HL-60 (cell line): ENCODE measurements at regions not wholly inside any gene's neighbourhood (a gene's known extent, or its start where the extent isn't known, plus 50 kb on each side); places are given as distances from the start of the nearest gene placed in this dataset.

Source experiments
- DNase-seq, 2 experiments: peaks; one replicate each; pipeline ENCODE4 v3.0.0-alpha.2; 2010 to 2020; ENCODE audit warnings: low read depth in 1 of 2, low spot score in 1 of 2
- H3K27ac ChIP-seq: fragments of 250-450 bp; sonication (Bioruptor Pico); replicated peaks from 2 replicates; pipeline ENCODE4 v1.5.1; 2020; ENCODE audit warnings: mild to moderate bottlenecking, moderate library complexity
- H3K27me3 ChIP-seq: fragments of 250-450 bp; sonication (Bioruptor Pico); 2 replicates; pipeline ENCODE4 v1.5.1; 2021; ENCODE audit warnings: mild to moderate bottlenecking, moderate library complexity; ENCODE audit not compliant: insufficient read depth, poor library complexity, severe bottlenecking
- H3K4me3 ChIP-seq: replicated peaks from 2 replicates; pipeline ENCODE4 v1.5.1; 2011; ENCODE audit warnings: mild to moderate bottlenecking, control low read depth, low read length; ENCODE audit not compliant: insufficient read depth
- CTCF ChIP-seq: IDR thresholded peaks from one replicate; pipeline ENCODE4 v1.5.1; 2011; ENCODE audit warnings: low read length, control low read depth, inconsistent platforms; ENCODE audit not compliant: insufficient read depth
- GABPA ChIP-seq: IDR thresholded peaks from 2 replicates; pipeline ENCODE4 v1.6.1; 2012; ENCODE audit warnings: low read depth
- POLR2AphosphoS5 ChIP-seq: IDR thresholded peaks from 2 replicates; pipeline ENCODE4 v1.6.1; 2012; ENCODE audit warnings: low read depth
- REST ChIP-seq: IDR thresholded peaks from 2 replicates; pipeline ENCODE4 v1.6.1; 2012; ENCODE audit warnings: low read depth; ENCODE audit not compliant: insufficient replicate concordance
- SPI1 ChIP-seq: IDR thresholded peaks from 2 replicates; pipeline ENCODE4 v1.6.1; 2012; ENCODE audit warnings: low read depth, mild to moderate bottlenecking, borderline replicate concordance

DNA sequence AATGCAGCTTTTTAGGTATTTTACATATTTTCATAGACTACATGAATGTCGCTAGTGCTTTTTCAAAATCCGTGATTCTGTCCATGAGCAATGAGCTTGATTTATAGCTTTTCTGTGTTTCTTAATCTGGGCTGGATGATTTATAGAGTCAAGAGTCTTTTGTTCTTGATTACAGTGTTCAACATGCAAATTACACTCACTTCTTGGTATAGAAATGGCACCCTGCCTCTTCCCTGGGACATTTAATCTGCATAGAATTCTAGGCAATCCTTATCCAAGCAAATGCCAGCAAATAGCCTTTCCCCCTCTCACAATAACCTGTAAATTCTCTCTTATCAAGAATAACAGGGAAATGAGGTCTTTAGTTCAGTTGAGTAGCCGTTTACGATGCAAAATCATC is 246.2 kb upstream of the SEMA3C start:
- no peak for DNase-seq
- H3K4me3 ChIP-seq, result no peak overlapping the region
- TF ChIP-seq GABPA (no peak), CTCF (no peak), POLR2AphosphoS5 (no peak), SPI1 (no peak), REST (no peak)
- H3K27ac ChIP-seq, result no peak overlapping the region
- no peaks in the 10 kb centered on the region for H3K27me3 ChIP-seq

- no peak overlapping the region for H3K4me3 ChIP-seq
- no peak for TF ChIP-seq POLR2AphosphoS5
- TF ChIP-seq GABPA, result no peak
- TF ChIP-seq CTCF, result no peak
- TF ChIP-seq REST, result no peak
- no peak for TF ChIP-seq SPI1
- no peak for DNase-seq
- H3K27ac ChIP-seq, result no peak overlapping the region
- H3K27me3 ChIP-seq, result no peaks in the 10 kb centered on the region
These were observed 244.1 kb upstream of the SEMA3C start for GRCh38 chr7:81162771-81163525.

DNA sequence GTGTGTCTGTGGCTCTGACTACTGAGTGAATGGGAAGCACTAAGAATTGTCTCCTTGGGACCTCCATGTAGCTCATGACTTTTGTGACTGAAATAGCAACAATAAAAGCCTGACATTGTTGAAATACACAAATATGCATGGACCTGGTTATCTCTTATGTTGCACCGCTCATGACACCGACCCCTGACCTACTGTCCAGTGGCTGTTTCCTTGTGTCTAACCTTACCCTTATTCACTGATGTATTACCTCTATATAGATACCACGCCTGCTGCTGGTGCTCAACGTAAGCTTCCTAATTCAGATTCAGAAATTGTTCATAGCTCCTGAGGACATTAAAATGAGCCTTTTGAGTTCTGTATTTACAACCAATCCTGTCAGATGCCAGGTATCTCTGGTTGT is 243.4 kb upstream of the SEMA3C start:
- Histone ChIP-seq H3K4me3 (no peak overlapping the region), H3K27me3 (no peaks in the 10 kb centered on the region), H3K27ac (no peak overlapping the region)
- DNase-seq, result no peak
- TF ChIP-seq SPI1 (no peak), POLR2AphosphoS5 (no peak), REST (no peak), GABPA (no peak), CTCF (no peak)
